Fibroblast of mammary gland (primary cell): ENCODE measurements at regions not wholly inside any gene's neighbourhood (a gene's known extent, or its start where the extent isn't known, plus 50 kb on each side); places are given as distances from the start of the nearest gene placed in this dataset.

Experiments
- DNase-seq: peaks from one replicate; pipeline ENCODE4 v3.0.0-alpha.2; 2010; ENCODE audit warnings: low read depth
- H3K4me3 ChIP-seq: 2 replicates; pipeline ENCODE4 v1.5.1; 2011; ENCODE audit warnings: low read depth, mild to moderate bottlenecking, low read length, moderate library complexity; ENCODE audit not compliant: control insufficient read depth
- CTCF ChIP-seq: conservative IDR thresholded peaks from 2 replicates; pipeline ENCODE4 v1.5.1; 2011; ENCODE audit warnings: low read depth, low read length, inconsistent platforms; ENCODE audit not compliant: control insufficient read depth, insufficient read depth

GRCh38 chr9:78782858-78783257 is 485.9 kb downstream of the PSAT1 start:
- H3K4me3 ChIP-seq, result no peak overlapping the region
- no peak for DNase-seq
- TF ChIP-seq CTCF, result no peak

- H3K4me3 ChIP-seq, result no peak overlapping the region
- TF ChIP-seq CTCF, result no peak
- no peak for DNase-seq
These were observed 486.8 kb downstream of the PSAT1 start for GRCh38 chr9:78783743-78784142.

- no peak overlapping the region for H3K4me3 ChIP-seq
- TF ChIP-seq CTCF, result no peak
- no peak for DNase-seq
These were observed 489.9 kb downstream of the PSAT1 start for GRCh38 chr9:78786794-78787193.

GRCh38 chr9:78788101-78788500 is 491.2 kb downstream of the PSAT1 start:
- DNase-seq, result no peak
- H3K4me3 ChIP-seq, result no peak overlapping the region
- TF ChIP-seq CTCF, result no peak

GRCh38 chr9:78791779-78792178 is 494.9 kb downstream of the PSAT1 start:
- no peak overlapping the region for H3K4me3 ChIP-seq
- no peak for TF ChIP-seq CTCF
- no peak for DNase-seq

- TF ChIP-seq CTCF, result no peak
- H3K4me3 ChIP-seq, result no peak overlapping the region
- DNase-seq, result no peak
These were observed 495.8 kb downstream of the PSAT1 start for GRCh38 chr9:78792745-78793144.

- no peak for DNase-seq
- TF ChIP-seq CTCF, result no peak
- H3K4me3 ChIP-seq, result no peak overlapping the region
These were observed 508.8 kb downstream of the PSAT1 start for GRCh38 chr9:78805771-78806170.
